T47D (cell line): ENCODE measurements at regions not wholly inside any gene's neighbourhood (a gene's known extent, or its start where the extent isn't known, plus 50 kb on each side); places are given as distances from the start of the nearest gene placed in this dataset.

Experiments
- DNase-seq, 2 experiments: peaks; one replicate each; pipeline versions ENCODE4 v3.0.0 to v3.0.0-alpha.2; 2011 to 2012; ENCODE audit warnings: low read depth in 1 of 2, low spot score in 1 of 2
- JUND ChIP-seq: IDR thresholded peaks from 2 replicates; pipeline ENCODE4 v1.6.1; 2012; ENCODE audit warnings: low read depth
- in situ Hi-C: cut with HindIII; loops from 2 replicates; pipeline ENCODE4 v1.10.0; 2016; ENCODE audit warnings: low sequenced_read_pairs, low pct_unique_long_range_greater_than_20kb

- no peak for TF ChIP-seq JUND
- in situ Hi-C loops: no loop called here
- no peak for DNase-seq
Observed at GRCh38 chr6:40715570-40716403, 128.6 kb upstream of the LRFN2 start.

- peak; percentile 44 to 93 for DNase-seq
- in situ Hi-C loops: no loop called here
- TF ChIP-seq JUND: no peak
Observed at GRCh38 chr6:40714576-40715564, 127.7 kb upstream of the LRFN2 start.

GRCh38 chr6:40714143-40714542 lies 127.0 kb upstream of the LRFN2 start:
- DNase-seq: peak in 1 of 2 experiments; percentile 26
- TF ChIP-seq JUND: no peak
- in situ Hi-C loops: no loop called here

- DNase-seq: no peak
- in situ Hi-C loops: no loop called here
- no peak for TF ChIP-seq JUND
Observed at GRCh38 chr6:40713002-40713719, 126.0 kb upstream of the LRFN2 start.

- in situ Hi-C loops: no loop called here
Observed at GRCh38 chr6:40710626-40711330, 123.6 kb upstream of the LRFN2 start.

GRCh38 chr6:40708049-40708448 lies 120.9 kb upstream of the LRFN2 start:
- in situ Hi-C loops: no loop called here
- TF ChIP-seq JUND: no peak
- no peak for DNase-seq

More at GRCh38 chr6:40710626-40711330, 123.6 kb upstream of the LRFN2 start:
- DNase-seq: no peak
- no peak for TF ChIP-seq JUND

GRCh38 chr6:40706178-40706577 lies 119.0 kb upstream of the LRFN2 start:
- no peak for DNase-seq
- in situ Hi-C loops: no loop called here
- no peak for TF ChIP-seq JUND

- no peak for TF ChIP-seq JUND
- no peak for DNase-seq
- in situ Hi-C loops: no loop called here
Observed at GRCh38 chr6:40705354-40705753, 118.2 kb upstream of the LRFN2 start.

GRCh38 chr6:40701352-40702007 lies 114.3 kb upstream of the LRFN2 start:
- no peak for TF ChIP-seq JUND
- no peak for DNase-seq
- in situ Hi-C loops: no loop called here

GRCh38 chr6:40700006-40700580 lies 112.9 kb upstream of the LRFN2 start:
- in situ Hi-C loops: no loop called here
- DNase-seq: no peak
- TF ChIP-seq JUND: no peak
